HepG2 (cell line): ENCODE measurements at regions not wholly inside any gene's neighbourhood (a gene's known extent, or its start where the extent isn't known, plus 50 kb on each side); places are given as distances from the start of the nearest gene placed in this dataset.

Source experiments
- ATAC-seq: fragments of 200-7000 bp; cut with Tn5 transposase; 3 replicates; pipeline ENCODE4 v1.9.1; 2020; ENCODE audit warnings: mild to moderate bottlenecking, moderate library complexity
- BruUV-seq: library from RNA; stranded (reverse); fragments of 400-500 nt; replicated peaks from 2 replicates; lab custom pipeline; 2021; lab: Mats Ljungman, UMichigan
- CTCF ChIA-PET: fragments of 300-600 bp; formaldehyde crosslinking; extraction: SDS; loops from one replicate; lab custom pipeline; 2021; ENCODE audit warnings: low total read pairs, inconsistent platforms, low intra/inter-chr PET ratio; lab: Yijun Ruan, JAX
- POLR2A ChIA-PET: fragments of 350-600 bp; sonication (Branson Sonifier 250); formaldehyde crosslinking; loops from one replicate; lab custom pipeline; 2020; ENCODE audit warnings: antibody characterized with exemption, inconsistent platforms; lab: Yijun Ruan, JAX
- DNase-seq: peaks from one replicate; pipeline ENCODE4 v3.0.0-alpha.2; 2015; ENCODE audit warnings: low spot score
- FAIRE-seq: peaks from 3 replicates; lab custom pipeline; 2011; peaks lifted over from hg19 to GRCh38; lab: Jason Lieb, UNC
- H2AFZ ChIP-seq: one replicate; pipeline ENCODE4 v1.6.1; 2011; ENCODE audit warnings: low read length, inconsistent platforms
- H3K27ac ChIP-seq: fragments of 300-600 bp; 3 replicates; pipeline ENCODE4 v1.8.0; 2011; ENCODE audit warnings: mixed run types, mild to moderate bottlenecking, mixed read lengths, low read length, inconsistent platforms; ENCODE audit not compliant: insufficient read depth; ENCODE audit errors: extremely low read length
- H3K27me3 ChIP-seq, 2 experiments: fragments of 200-600 bp in 1 of 2; 2 replicates in 1 of 2; 3 replicates in 1 of 2; pipeline versions ENCODE4 v1.6.0 to v1.8.0; 2011; ENCODE audit warnings: low read length in 2 of 2, mild to moderate bottlenecking in 2 of 2, moderate library complexity in 2 of 2, inconsistent platforms in 1 of 2; ENCODE audit not compliant: insufficient read depth in 2 of 2, control insufficient read depth in 1 of 2
- H3K36me3 ChIP-seq, 2 experiments: fragments of 200-600 bp in 1 of 2; replicated peaks in 1 of 2; 2 replicates in 1 of 2; 3 replicates in 1 of 2; pipeline versions ENCODE4 v1.5.1 to v1.8.0; 2011; ENCODE audit warnings: low read length in 2 of 2, inconsistent platforms in 1 of 2; ENCODE audit not compliant: insufficient read depth in 2 of 2, control insufficient read depth in 1 of 2
- H3K4me1 ChIP-seq: 2 replicates; pipeline ENCODE4 v1.5.1; 2012; ENCODE audit warnings: low read length, inconsistent platforms; ENCODE audit not compliant: insufficient read depth
- H3K4me2 ChIP-seq: 2 replicates; pipeline ENCODE4 v1.6.0; 2011; ENCODE audit warnings: low read depth, low read length, inconsistent platforms
- H3K4me3 ChIP-seq, 3 experiments: fragments of 200-600 bp in 1 of 3; sonication (generic), shearing (Covaris generic) in 1 of 3; replicated peaks in 1 of 3; 2 replicates each; pipeline ENCODE4 v1.5.1; 2011 to 2016; ENCODE audit warnings: low read length in 3 of 3, inconsistent platforms in 2 of 3, low read depth in 2 of 3, mild to moderate bottlenecking in 2 of 3, control low read depth in 1 of 3, mixed read lengths in 1 of 3; ENCODE audit not compliant: insufficient read depth in 1 of 3
- H3K79me2 ChIP-seq: one replicate; pipeline ENCODE4 v1.6.1; 2011; ENCODE audit warnings: low read length, inconsistent platforms; ENCODE audit not compliant: insufficient read depth
- H3K9ac ChIP-seq: 2 replicates; pipeline ENCODE4 v1.6.0; 2011; ENCODE audit warnings: mild to moderate bottlenecking, low read depth, low read length, inconsistent platforms; ENCODE audit not compliant: insufficient read depth
- H3K9me3 ChIP-seq: 2 replicates; pipeline ENCODE4 v1.5.1; 2012; ENCODE audit warnings: mild to moderate bottlenecking, low read length
- H4K20me1 ChIP-seq: 2 replicates; pipeline ENCODE4 v1.6.0; 2011; ENCODE audit warnings: inconsistent platforms, mild to moderate bottlenecking, low read length, moderate library complexity; ENCODE audit not compliant: insufficient read depth
- TARDBP ChIP-seq: sonication (generic); formaldehyde crosslinking; IDR thresholded peaks from 2 replicates; pipeline ENCODE4 v1.8.0; 2022; ENCODE audit warnings: mild to moderate bottlenecking, missing genetic modification reagents
- ZHX1 ChIP-seq: sonication (generic); formaldehyde crosslinking; IDR thresholded peaks from 2 replicates; pipeline ENCODE4 v1.8.1; 2022; ENCODE audit warnings: low read depth, mild to moderate bottlenecking, missing genetic modification reagents
- ZNF512 ChIP-seq: sonication (generic); formaldehyde crosslinking; IDR thresholded peaks from 2 replicates; pipeline ENCODE4 v1.4.0; 2020; ENCODE audit warnings: mild to moderate bottlenecking, missing genetic modification reagents
- WGBS: methylation state at CpG from one replicate; pipeline ENCODE4 v1.1.6; 2017; ENCODE audit warnings: low lambda C conversion rate; 5-methylcytosine and 5-hydroxymethylcytosine counted together
- in situ Hi-C: cut with HindIII; loops from 2 replicates; pipeline ENCODE4 v1.10.0; 2017; ENCODE audit warnings: low pct_unique_long_range_greater_than_20kb; ENCODE audit not compliant: extremely low pct_ligation_motif_present
- intact Hi-C: fragments of 100-400 bp; cut with micrococcal nuclease; formaldehyde crosslinking; loops from one replicate; pipeline ENCODE4 v1.10.0; 2022; ENCODE audit not compliant: unreplicated experiment
- TF ChIP-seq, protein P1 (sequence below): sonication (generic); formaldehyde crosslinking; IDR thresholded peaks from 2 replicates; pipeline ENCODE4 v1.4.0; 2020; ENCODE audit warnings: mild to moderate bottlenecking, missing genetic modification reagents

GRCh38 chr6:123687864-123688263 lies 51.1 kb upstream of the TRDN start:
- Histone ChIP-seq H2AFZ (no peak overlapping the region), H3K9me3 (no peaks in the 10 kb centered on the region), H3K36me3 (no peaks in the 10 kb centered on the region), H3K9ac (no peak overlapping the region), H3K79me2 (no peaks in the 10 kb centered on the region), H4K20me1 (no peaks in the 10 kb centered on the region), H3K27me3 (no peaks in the 10 kb centered on the region), H3K4me2 (no peak overlapping the region), H3K27ac (no peak overlapping the region), H3K4me3 (no peak overlapping the region), H3K4me1 (no peaks in the 10 kb centered on the region)
- 0% methylated on average over 1 of the region's 1 CpG for WGBS
- no peak for ATAC-seq
- intact Hi-C loops = no loop called here
- no TSS peak for BruUV-seq
- in situ Hi-C loops = no loop called here
- TF ChIP-seq ZHX1 (CRISPR knock-in tag) = no peak
- TF ChIP-seq TARDBP (CRISPR knock-in tag) = no peak
- TF ChIP-seq ZNF512 (CRISPR knock-in tag) = no peak
- TF ChIP-seq, protein P1, sequence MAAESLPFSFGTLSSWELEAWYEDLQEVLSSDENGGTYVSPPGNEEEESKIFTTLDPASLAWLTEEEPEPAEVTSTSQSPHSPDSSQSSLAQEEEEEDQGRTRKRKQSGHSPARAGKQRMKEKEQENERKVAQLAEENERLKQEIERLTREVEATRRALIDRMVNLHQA (CRISPR knock-in tag) = no peak
- ChIA-PET CTCF (no interaction called here), POLR2A (no interaction called here)
- FAIRE-seq = no peak
- DNase-seq = no peak
